Panc1 (cell line): ENCODE measurements at regions not wholly inside any gene's neighbourhood (a gene's known extent, or its start where the extent isn't known, plus 50 kb on each side); places are given as distances from the start of the nearest gene placed in this dataset.

Experiments
- ATAC-seq: fragments of 200-7000 bp; cut with Tn5 transposase; 2 replicates; pipeline ENCODE4 v1.9.1; 2020; ENCODE audit warnings: mild to moderate bottlenecking, moderate library complexity
- BruUV-seq: library from RNA; stranded (reverse); fragments of 400-500 nt; replicated peaks from 2 replicates; lab custom pipeline; 2021; lab: Mats Ljungman, UMichigan
- CTCF ChIA-PET: fragments of 300-600 bp; sonication (Branson Sonifier 250); formaldehyde crosslinking; loops from one replicate; lab custom pipeline; 2022; ENCODE audit warnings: antibody characterized with exemption; lab: Charles Lee
- POLR2A ChIA-PET: fragments of 300-600 bp; sonication (Branson Sonifier 250); formaldehyde crosslinking; loops from one replicate; lab custom pipeline; 2022; ENCODE audit warnings: antibody characterized with exemption; lab: Charles Lee
- DNase-seq: peaks from one replicate; pipeline ENCODE4 v3.0.0-alpha.2; 2010; ENCODE audit warnings: low read depth, low spot score
- H3K27ac ChIP-seq: 2 replicates; pipeline ENCODE4 v1.5.1; 2011; ENCODE audit warnings: mild to moderate bottlenecking, low read length, inconsistent platforms
- H3K27me3 ChIP-seq: fragments of 200-500 bp; sonication (Bioruptor generic); 2 replicates; pipeline ENCODE4 v1.6.0; 2014; ENCODE audit warnings: low read length, inconsistent platforms; ENCODE audit not compliant: control insufficient read depth, insufficient read depth
- H3K36me3 ChIP-seq: fragments of 200-500 bp; sonication (Bioruptor generic); 2 replicates; pipeline ENCODE4 v1.5.1; 2014; ENCODE audit warnings: inconsistent platforms, mild to moderate bottlenecking, low read length, moderate library complexity; ENCODE audit not compliant: control insufficient read depth, insufficient read depth
- H3K4me1 ChIP-seq: 2 replicates; pipeline ENCODE4 v1.5.1; 2011; ENCODE audit warnings: inconsistent platforms, mild to moderate bottlenecking, low read length, moderate library complexity; ENCODE audit not compliant: control insufficient read depth, insufficient read depth
- H3K4me3 ChIP-seq, 2 experiments: 2 replicates each; pipeline ENCODE4 v1.5.1; 2011 to 2012; ENCODE audit warnings: low read depth in 2 of 2, low read length in 2 of 2, mild to moderate bottlenecking in 2 of 2, inconsistent platforms in 1 of 2, moderate library complexity in 1 of 2
- H3K9me3 ChIP-seq: fragments of 200-500 bp; sonication (Bioruptor generic); 2 replicates; pipeline ENCODE4 v1.5.1; 2014; ENCODE audit warnings: low read depth, mild to moderate bottlenecking, inconsistent platforms, low read length, moderate library complexity; ENCODE audit not compliant: control insufficient read depth, insufficient read depth
- POLR2AphosphoS5 ChIP-seq: IDR thresholded peaks from 2 replicates; pipeline ENCODE4 v1.6.1; 2012; ENCODE audit warnings: mild to moderate bottlenecking, low read depth, low read length, moderate library complexity
- REST ChIP-seq, 2 experiments: IDR thresholded peaks; 2 replicates each; pipeline ENCODE4 v1.6.1; 2011 to 2012; ENCODE audit warnings: low read depth in 2 of 2, control low read depth in 1 of 2, low read length in 1 of 2, mild to moderate bottlenecking in 1 of 2, moderate library complexity in 1 of 2; ENCODE audit not compliant: insufficient read depth in 1 of 2
- SIN3A ChIP-seq: IDR thresholded peaks from 2 replicates; pipeline ENCODE4 v1.6.1; 2012; ENCODE audit warnings: low read depth, mild to moderate bottlenecking, low read length, moderate library complexity, borderline replicate concordance; ENCODE audit not compliant: insufficient read depth
- TCF7L2 ChIP-seq: IDR thresholded peaks from 2 replicates; pipeline ENCODE4 v1.6.1; 2011; ENCODE audit warnings: mild to moderate bottlenecking, low read depth, low read length, inconsistent platforms
- in situ Hi-C: cut with HindIII; loops from 2 replicates; pipeline ENCODE4 v1.10.0; 2016; ENCODE audit warnings: low sequenced_read_pairs, low pct_unique_long_range_greater_than_20kb
- intact Hi-C: fragments of 100-400 bp; cut with micrococcal nuclease; formaldehyde crosslinking; loops from one replicate; pipeline ENCODE4 v1.10.0; 2022; ENCODE audit not compliant: unreplicated experiment
- TF ChIP-seq, protein P1 (sequence below): fragments of 450-650 bp; IDR thresholded peaks from 2 replicates; pipeline ENCODE4 v1.5.1; 2017; ENCODE audit warnings: mild to moderate bottlenecking

GRCh38 chr5:124438903-124439281 is 307.5 kb downstream of the ZNF608 start:
- H3K4me1 ChIP-seq: no peaks in the 10 kb centered on the region
- H3K9me3 ChIP-seq: peaks cover 6% of the 10 kb centered on the region; the same call in 1 of the 2 replicates
- no peaks in the 10 kb centered on the region for H3K27me3 ChIP-seq
- BruUV-seq: no TSS peak
- intact Hi-C loops: no loop called here
- TF ChIP-seq POLR2AphosphoS5 (no peak), TCF7L2 (no peak), REST (IDR thresholded peaks at IDR 0.05; ENCODE audit: insufficient read depth in 1 of 2, low read depth in 2 of 2, low read length in 1 of 2) (no peak), SIN3A (no peak)
- TF ChIP-seq, protein P1, sequence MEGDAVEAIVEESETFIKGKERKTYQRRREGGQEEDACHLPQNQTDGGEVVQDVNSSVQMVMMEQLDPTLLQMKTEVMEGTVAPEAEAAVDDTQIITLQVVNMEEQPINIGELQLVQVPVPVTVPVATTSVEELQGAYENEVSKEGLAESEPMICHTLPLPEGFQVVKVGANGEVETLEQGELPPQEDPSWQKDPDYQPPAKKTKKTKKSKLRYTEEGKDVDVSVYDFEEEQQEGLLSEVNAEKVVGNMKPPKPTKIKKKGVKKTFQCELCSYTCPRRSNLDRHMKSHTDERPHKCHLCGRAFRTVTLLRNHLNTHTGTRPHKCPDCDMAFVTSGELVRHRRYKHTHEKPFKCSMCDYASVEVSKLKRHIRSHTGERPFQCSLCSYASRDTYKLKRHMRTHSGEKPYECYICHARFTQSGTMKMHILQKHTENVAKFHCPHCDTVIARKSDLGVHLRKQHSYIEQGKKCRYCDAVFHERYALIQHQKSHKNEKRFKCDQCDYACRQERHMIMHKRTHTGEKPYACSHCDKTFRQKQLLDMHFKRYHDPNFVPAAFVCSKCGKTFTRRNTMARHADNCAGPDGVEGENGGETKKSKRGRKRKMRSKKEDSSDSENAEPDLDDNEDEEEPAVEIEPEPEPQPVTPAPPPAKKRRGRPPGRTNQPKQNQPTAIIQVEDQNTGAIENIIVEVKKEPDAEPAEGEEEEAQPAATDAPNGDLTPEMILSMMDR: no peak
- H3K4me3 ChIP-seq: no peak overlapping the region
- H3K36me3 ChIP-seq: no peaks in the 10 kb centered on the region
- ChIA-PET CTCF (no interaction called here), POLR2A (no interaction called here)
- no peak for ATAC-seq
- no peak overlapping the region for H3K27ac ChIP-seq
- in situ Hi-C loops: no loop called here
- no peak for DNase-seq

DNA sequence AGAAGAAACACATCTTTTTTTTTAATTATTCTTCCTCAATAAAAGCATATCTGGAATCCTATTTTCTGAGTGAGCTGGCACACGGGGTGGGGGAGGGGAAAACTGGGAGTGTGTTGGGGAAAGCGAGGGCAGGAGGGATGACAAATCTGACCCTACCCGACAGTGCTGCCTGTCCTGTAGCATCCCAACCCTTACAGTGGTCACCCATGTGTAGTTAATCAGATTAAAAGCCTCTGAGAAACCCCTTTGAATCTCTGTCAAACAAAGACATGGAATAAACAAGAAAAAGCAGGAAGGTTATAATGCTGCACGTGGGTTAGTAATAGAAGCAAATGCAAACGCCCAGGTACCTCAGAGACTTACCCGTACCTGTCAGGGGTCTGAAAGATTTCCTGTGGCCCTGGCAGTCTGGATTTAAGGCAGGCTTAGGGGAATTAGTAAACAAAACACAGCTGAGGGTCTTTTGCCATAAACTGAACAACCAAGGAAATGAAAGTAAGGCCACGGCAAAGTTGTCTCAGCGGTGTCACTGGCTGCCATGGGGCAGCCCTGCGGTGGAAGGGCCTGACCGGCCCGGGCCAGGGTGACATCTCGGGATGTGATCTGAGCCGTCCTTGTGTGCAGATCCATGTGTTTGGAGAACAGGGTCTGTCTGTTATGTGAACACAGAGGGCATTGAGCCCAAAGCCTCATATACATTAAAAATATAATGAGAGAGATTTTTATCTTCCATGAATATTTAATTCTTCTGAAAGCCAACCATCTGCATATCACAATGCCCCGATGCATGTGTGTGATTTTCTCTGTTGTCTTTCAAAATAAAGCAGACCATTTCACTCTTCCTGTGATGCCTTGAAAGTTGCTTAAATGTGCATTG is 308.2 kb downstream of the ZNF608 start:
- no TSS peak for BruUV-seq
- Histone ChIP-seq H3K9me3 (peaks cover 6% of the 10 kb centered on the region; the same call in 1 of the 2 replicates), H3K36me3 (no peaks in the 10 kb centered on the region), H3K27ac (peak overlapping the region; percentile 23; the same call in 1 of the 2 replicates), H3K4me1 (no peaks in the 10 kb centered on the region), H3K27me3 (no peaks in the 10 kb centered on the region), H3K4me3 (peak overlapping the region in 1 of 2 experiments; percentile 21; a peak in 2 of 4 replicates)
- DNase-seq (no peak), ATAC-seq (no peak)
- TF ChIP-seq SIN3A (no peak), REST (IDR thresholded peaks at IDR 0.05; ENCODE audit: insufficient read depth in 1 of 2, low read depth in 2 of 2, low read length in 1 of 2) (no peak)
- in situ Hi-C loops (no loop called here), intact Hi-C loops (no loop called here)
- POLR2A ChIA-PET: no interaction called here
- CTCF ChIA-PET: interaction anchor here (0.6 kb wide), 1 partner anchor 767 kb away, joined by 9 read pairs; no protein-coding TSS in a partner anchor
